Urothelium cell line (cell line): ENCODE measurements at regions not wholly inside any gene's neighbourhood (a gene's known extent, or its start where the extent isn't known, plus 50 kb on each side); places are given as distances from the start of the nearest gene placed in this dataset.
"Not testable (repeated sequence)": the region's sequence is repeated elsewhere in the genome, so short reads cannot be mapped to it uniquely, and the experiment has no call there.

Experiments
- DNase-seq: peaks from one replicate; pipeline ENCODE4 v3.0.0; 2011; ENCODE audit warnings: low spot score, mixed read lengths
- FAIRE-seq: peaks from 2 replicates; lab custom pipeline; 2011; peaks lifted over from hg19 to GRCh38; lab: Jason Lieb, UNC

GRCh38 chr7:114802632-114803031 lies 119.3 kb upstream of the MDFIC start:
- DNase-seq = no peak
- no peak for FAIRE-seq

- DNase-seq (no peak), FAIRE-seq (no peak)
Observed at GRCh38 chr7:114806590-114807162, 115.2 kb upstream of the MDFIC start.

GRCh38 chr7:114812570-114812969 lies 109.3 kb upstream of the MDFIC start:
- FAIRE-seq (no peak), DNase-seq (no peak)

- DNase-seq (no peak), FAIRE-seq (no peak)
Observed at GRCh38 chr7:114813624-114814023, 108.3 kb upstream of the MDFIC start.

GRCh38 chr7:114817036-114817435 lies 104.9 kb upstream of the MDFIC start:
- not testable (repeated sequence) for DNase-seq, FAIRE-seq

GRCh38 chr7:114818501-114818900 lies 103.4 kb upstream of the MDFIC start:
- no peak for FAIRE-seq
- DNase-seq = peak; percentile 14

GRCh38 chr7:114819616-114820362 lies 102.1 kb upstream of the MDFIC start:
- no peak for FAIRE-seq
- DNase-seq = peak; percentile 39

GRCh38 chr7:114821030-114821900 lies 100.6 kb upstream of the MDFIC start:
- FAIRE-seq = no peak

GRCh38 chr7:114822131-114822530 lies 99.8 kb upstream of the MDFIC start:
- DNase-seq = no peak
- no peak for FAIRE-seq

More at GRCh38 chr7:114821030-114821900, 100.6 kb upstream of the MDFIC start:
- DNase-seq = no peak

GRCh38 chr7:114822844-114823243 lies 99.0 kb upstream of the MDFIC start:
- no peak for DNase-seq
- FAIRE-seq = no peak

- FAIRE-seq (no peak), DNase-seq (no peak)
Observed at GRCh38 chr7:114823290-114823689, 98.6 kb upstream of the MDFIC start.

GRCh38 chr7:114825423-114825951 lies 96.4 kb upstream of the MDFIC start:
- FAIRE-seq (no peak), DNase-seq (no peak)

GRCh38 chr7:114830952-114831351 lies 90.9 kb upstream of the MDFIC start:
- FAIRE-seq (no peak), DNase-seq (no peak)

GRCh38 chr7:114832906-114833595 lies 88.8 kb upstream of the MDFIC start:
- FAIRE-seq = no peak

GRCh38 chr7:114835303-114835702 lies 86.6 kb upstream of the MDFIC start:
- FAIRE-seq (no peak), DNase-seq (no peak)

More at GRCh38 chr7:114832906-114833595, 88.8 kb upstream of the MDFIC start:
- no peak for DNase-seq

- FAIRE-seq (no peak), DNase-seq (no peak)
Observed at GRCh38 chr7:114835861-114836260, 86.0 kb upstream of the MDFIC start.

- DNase-seq (no peak), FAIRE-seq (no peak)
Observed at GRCh38 chr7:114842551-114843065, 79.3 kb upstream of the MDFIC start.

GRCh38 chr7:114843102-114843501 lies 78.8 kb upstream of the MDFIC start:
- no peak for FAIRE-seq

GRCh38 chr7:114851406-114852061 lies 70.4 kb upstream of the MDFIC start:
- DNase-seq (no peak), FAIRE-seq (no peak)

More at GRCh38 chr7:114843102-114843501, 78.8 kb upstream of the MDFIC start:
- DNase-seq = no peak

- DNase-seq (no peak), FAIRE-seq (no peak)
Observed at GRCh38 chr7:114852293-114852692, 69.6 kb upstream of the MDFIC start.
